ENCODE measurements at regions not wholly inside any gene's neighbourhood (a gene's known extent, or its start where the extent isn't known, plus 50 kb on each side); places are given as distances from the start of the nearest gene placed in this dataset.

- TF ChIP-seq BCLAF1 (IDR thresholded peaks at IDR 0.05): no peak
- TF ChIP-seq ZBTB7A (CRISPR knock-in tag; IDR thresholded peaks at IDR 0.05): peak; percentile 57; the same call in 1 of the 2 replicates
- TF ChIP-seq CERS6 (CRISPR knock-in tag; IDR thresholded peaks at IDR 0.05): no peak
- TF ChIP-seq MTF1 (CRISPR knock-in tag; IDR thresholded peaks at IDR 0.05): no peak
- no peak for TF ChIP-seq MTA1 (CRISPR knock-in tag; IDR thresholded peaks at IDR 0.05; ENCODE audit: borderline replicate concordance)
- no peak for TF ChIP-seq ZNF7 (CRISPR knock-in tag; IDR thresholded peaks at IDR 0.05)
- no peak for TF ChIP-seq TCF12 (IDR thresholded peaks at IDR 0.05)
- TF ChIP-seq TCF12 (CRISPR knock-in tag; IDR thresholded peaks at IDR 0.05): no peak
- TF ChIP-seq PRMT3 (CRISPR knock-in tag; IDR thresholded peaks at IDR 0.05; ENCODE audit: borderline replicate concordance, low read depth): 0 out of 2 replicates have a peak, but pooled peaks have one; percentile 51
- no peak for TF ChIP-seq THRA (CRISPR knock-in tag; IDR thresholded peaks at IDR 0.05; ENCODE audit: borderline replicate concordance)
- no peak for TF ChIP-seq ATRX (CRISPR knock-in tag; IDR thresholded peaks at IDR 0.05; ENCODE audit: borderline replicate concordance)
- no peak; the same call in 1 of the 2 replicates for TF ChIP-seq HNF4G (IDR thresholded peaks at IDR 0.05; ENCODE audit: borderline replicate concordance, low read depth, low read length)
- TF ChIP-seq HNF4G (CRISPR knock-in tag; IDR thresholded peaks at IDR 0.05; ENCODE audit: borderline replicate concordance, low read depth): peak; percentile 61; the same call in 1 of the 2 replicates
- no peak for TF ChIP-seq ZNF446 (CRISPR knock-in tag; IDR thresholded peaks at IDR 0.05)
- no peak for TF ChIP-seq ATAD3A (CRISPR knock-in tag; IDR thresholded peaks at IDR 0.05)
- no peak for TF ChIP-seq HOXD1 (CRISPR knock-in tag; IDR thresholded peaks at IDR 0.05)
- TF ChIP-seq ZNF484 (CRISPR knock-in tag; IDR thresholded peaks at IDR 0.05; ENCODE audit: borderline replicate concordance, low read depth): no peak
- TF ChIP-seq ZFY (CRISPR knock-in tag; IDR thresholded peaks at IDR 0.05): peak; percentile 82
- no peak for TF ChIP-seq ZNF337 (CRISPR knock-in tag; IDR thresholded peaks at IDR 0.05; ENCODE audit: borderline replicate concordance, low read depth)
These were observed 319.1 kb upstream of the TBL1XR1 start (continued) for GRCh38 chr3:177516158-177517011.
